GM12873 (cell line): ENCODE measurements at regions not wholly inside any gene's neighbourhood (a gene's known extent, or its start where the extent isn't known, plus 50 kb on each side); places are given as distances from the start of the nearest gene placed in this dataset.

ENCODE experiments used
- TF ChIP-seq, protein P1 (sequence below): IDR thresholded peaks from 2 replicates; pipeline ENCODE4 v1.5.1; 2012; ENCODE audit warnings: low read depth, mild to moderate bottlenecking, moderate library complexity, low read length, control low read depth; ENCODE audit not compliant: insufficient read depth; ENCODE audit errors: missing control alignments

DNA sequence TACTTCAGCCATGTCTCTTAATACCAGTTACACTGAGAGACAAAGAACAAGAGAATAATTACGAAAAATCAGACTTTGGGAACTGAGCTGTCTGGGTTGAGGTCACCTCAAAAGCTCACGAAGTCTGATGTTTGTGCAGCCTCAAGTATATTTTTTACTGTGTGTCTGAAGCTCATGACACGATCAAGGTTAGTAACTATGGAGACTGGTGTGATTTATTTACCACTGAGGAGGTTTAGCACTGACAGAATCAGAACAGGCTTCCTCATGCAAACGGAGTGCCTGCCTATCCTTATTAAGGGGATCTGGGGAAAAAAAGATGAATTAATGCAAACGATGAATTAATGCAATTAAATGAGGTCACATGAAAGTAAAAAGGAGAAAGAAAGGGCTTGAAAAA is 61.1 kb upstream of the RAPH1 start:
- TF ChIP-seq, protein P1, sequence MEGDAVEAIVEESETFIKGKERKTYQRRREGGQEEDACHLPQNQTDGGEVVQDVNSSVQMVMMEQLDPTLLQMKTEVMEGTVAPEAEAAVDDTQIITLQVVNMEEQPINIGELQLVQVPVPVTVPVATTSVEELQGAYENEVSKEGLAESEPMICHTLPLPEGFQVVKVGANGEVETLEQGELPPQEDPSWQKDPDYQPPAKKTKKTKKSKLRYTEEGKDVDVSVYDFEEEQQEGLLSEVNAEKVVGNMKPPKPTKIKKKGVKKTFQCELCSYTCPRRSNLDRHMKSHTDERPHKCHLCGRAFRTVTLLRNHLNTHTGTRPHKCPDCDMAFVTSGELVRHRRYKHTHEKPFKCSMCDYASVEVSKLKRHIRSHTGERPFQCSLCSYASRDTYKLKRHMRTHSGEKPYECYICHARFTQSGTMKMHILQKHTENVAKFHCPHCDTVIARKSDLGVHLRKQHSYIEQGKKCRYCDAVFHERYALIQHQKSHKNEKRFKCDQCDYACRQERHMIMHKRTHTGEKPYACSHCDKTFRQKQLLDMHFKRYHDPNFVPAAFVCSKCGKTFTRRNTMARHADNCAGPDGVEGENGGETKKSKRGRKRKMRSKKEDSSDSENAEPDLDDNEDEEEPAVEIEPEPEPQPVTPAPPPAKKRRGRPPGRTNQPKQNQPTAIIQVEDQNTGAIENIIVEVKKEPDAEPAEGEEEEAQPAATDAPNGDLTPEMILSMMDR = no peak

DNA sequence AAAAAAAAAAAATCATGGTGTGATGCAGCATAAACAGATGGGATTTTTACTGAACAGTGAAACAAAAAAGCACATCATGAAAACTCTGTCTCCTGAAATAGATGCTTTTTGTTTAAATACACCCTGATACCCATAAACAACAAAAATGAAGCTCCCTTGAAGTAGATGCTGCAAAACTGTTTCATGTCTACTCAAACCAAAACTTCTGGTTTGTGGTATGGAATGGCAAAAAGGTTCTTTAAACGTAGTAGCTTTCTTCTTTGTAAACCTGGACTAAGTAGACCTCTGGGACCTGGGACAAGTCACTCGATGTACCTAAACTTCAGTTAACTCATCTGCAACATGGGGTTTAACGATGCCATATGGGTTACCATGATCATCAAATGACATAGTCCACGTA is 64.4 kb upstream of the RAPH1 start:
- TF ChIP-seq, protein P1 = no peak

GRCh38 chr2:203600286-203600685 is 65.2 kb upstream of the RAPH1 start:
- TF ChIP-seq, protein P1 = no peak

DNA sequence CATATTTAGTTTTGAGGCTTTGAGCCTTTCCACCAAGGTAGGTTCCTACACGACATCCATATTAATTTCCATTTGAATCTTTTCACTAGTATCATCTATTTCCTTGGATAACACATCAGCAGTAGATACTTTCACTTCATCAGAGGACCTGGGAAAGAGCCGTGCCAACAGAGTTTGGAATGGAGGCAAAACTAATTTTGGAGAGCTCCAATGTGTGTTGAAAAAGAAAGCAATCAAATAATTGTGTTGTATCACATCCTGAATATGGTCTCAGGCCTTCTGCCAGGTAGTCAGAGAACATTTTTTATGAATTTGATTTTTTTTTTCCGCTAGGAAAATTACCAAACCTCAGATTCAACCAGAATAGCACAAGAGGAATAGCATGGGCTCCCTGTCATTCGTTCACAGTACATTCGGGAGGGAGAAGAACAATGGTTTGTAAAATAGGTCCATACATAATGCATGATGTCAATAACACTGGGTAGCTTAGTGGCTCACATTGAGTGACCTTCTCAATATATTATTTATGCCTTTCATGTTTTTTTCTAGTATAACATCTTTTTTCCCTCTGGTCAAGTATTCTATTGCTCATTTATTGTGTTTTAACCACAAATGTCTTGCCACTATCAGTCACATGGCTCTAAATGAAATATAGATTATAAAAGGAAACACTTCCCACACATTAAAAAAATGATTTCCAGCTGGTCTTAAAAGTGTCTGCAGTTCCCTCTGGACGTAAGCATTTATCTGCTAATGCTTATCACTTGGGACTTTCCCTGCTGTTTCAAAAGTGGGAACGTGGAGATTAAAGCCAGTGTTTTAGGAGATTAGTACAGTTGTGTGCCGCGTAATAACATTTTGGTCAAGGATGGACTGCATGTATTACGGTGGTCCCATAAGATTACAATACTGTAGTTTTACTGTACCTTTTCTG is 68.6 kb upstream of the RAPH1 start:
- TF ChIP-seq, protein P1 = no peak

GRCh38 chr2:203605302-203605701 is 70.2 kb upstream of the RAPH1 start:
- TF ChIP-seq, protein P1 = no peak

DNA sequence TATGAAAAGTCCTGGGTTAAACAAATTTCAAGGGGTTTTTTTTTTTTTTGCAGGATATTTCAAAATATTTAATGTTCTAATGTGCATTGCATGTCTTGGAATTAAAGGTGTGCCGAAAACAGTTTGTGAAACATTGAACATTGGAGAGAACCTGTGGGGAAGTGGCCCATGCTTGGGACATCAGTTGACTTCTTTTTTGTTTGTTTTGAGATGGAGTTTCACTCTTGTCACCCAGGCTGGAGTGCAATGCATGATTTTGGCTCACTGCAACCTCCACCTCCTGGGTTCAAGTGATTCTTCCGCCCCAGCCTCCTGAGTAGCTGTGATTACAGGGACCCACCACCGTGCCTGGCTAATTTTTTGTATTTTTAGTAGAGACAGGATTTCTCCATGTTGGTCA is 71.0 kb upstream of the RAPH1 start:
- TF ChIP-seq, protein P1 = no peak

GRCh38 chr2:203610558-203610957 is 75.5 kb upstream of the RAPH1 start:
- TF ChIP-seq, protein P1 = no peak
